K562 (cell line): ENCODE measurements at regions not wholly inside any gene's neighbourhood (a gene's known extent, or its start where the extent isn't known, plus 50 kb on each side); places are given as distances from the start of the nearest gene placed in this dataset.

ENCODE experiments used
- ATAC-seq: fragments of 200-7000 bp; cut with Tn5 transposase; 3 replicates; pipeline ENCODE4 v1.9.1; 2020; ENCODE audit warnings: moderate library complexity
- BruUV-seq: library from RNA; stranded (reverse); fragments of 400-500 nt; replicated peaks from 2 replicates; lab custom pipeline; 2021; lab: Mats Ljungman, UMichigan
- CTCF ChIA-PET: fragments of 300-600 bp; formaldehyde crosslinking; extraction: SDS; loops from one replicate; lab custom pipeline; 2021; ENCODE audit warnings: low intra/inter-chr PET ratio; lab: Yijun Ruan, JAX
- POLR2A ChIA-PET: fragments of 300-600, 350-650 bp; sonication (Branson Sonifier 250); formaldehyde crosslinking; extraction: SDS; loops from one replicate; lab custom pipeline; 2021; ENCODE audit warnings: antibody characterized with exemption, inconsistent platforms; lab: Yijun Ruan, JAX
- DNase-seq, 4 experiments: peaks; one replicate each; pipeline versions ENCODE4 v3.0.0 to v3.0.0-alpha.2; 2011 to 2018; ENCODE audit warnings: low spot score in 3 of 4, mixed read lengths in 3 of 4; ENCODE audit errors: extremely low read depth in 1 of 4
- FAIRE-seq: peaks from 2 replicates; lab custom pipeline; 2011; peaks lifted over from hg19 to GRCh38; lab: Jason Lieb, UNC
- H2AFZ ChIP-seq: 2 replicates; pipeline ENCODE4 v1.6.0; 2011; ENCODE audit warnings: low read depth, low read length, control low read depth, inconsistent platforms
- H3K27ac ChIP-seq: fragments of 200-600 bp; 3 replicates; pipeline ENCODE4 v1.8.0; 2011; ENCODE audit warnings: low read depth, mild to moderate bottlenecking, control low read depth, inconsistent platforms, low read length, moderate library complexity, mixed read lengths; ENCODE audit errors: extremely low read depth
- H3K27me3 ChIP-seq, 2 experiments: fragments of 300-600 bp in 1 of 2; 2 replicates in 1 of 2; 3 replicates in 1 of 2; pipeline versions ENCODE4 v1.6.0 to v1.8.0; 2011; ENCODE audit warnings: inconsistent platforms in 2 of 2, low read length in 2 of 2, mild to moderate bottlenecking in 1 of 2, mixed read lengths in 1 of 2, moderate library complexity in 1 of 2; ENCODE audit not compliant: control insufficient read depth in 2 of 2, insufficient read depth in 2 of 2
- H3K36me3 ChIP-seq: fragments of 300-600 bp; 3 replicates; pipeline ENCODE4 v1.8.0; 2011; ENCODE audit warnings: mild to moderate bottlenecking, low read length, inconsistent platforms; ENCODE audit not compliant: control insufficient read depth, insufficient read depth
- H3K4me1 ChIP-seq, 2 experiments: fragments of 200-600 bp in 1 of 2; replicated peaks in 1 of 2; 2 replicates in 1 of 2; 3 replicates in 1 of 2; pipeline versions ENCODE4 v1.5.1 to v1.8.0; 2011; ENCODE audit warnings: inconsistent platforms in 2 of 2, low read length in 2 of 2, mild to moderate bottlenecking in 1 of 2, mixed read lengths in 1 of 2, moderate library complexity in 1 of 2; ENCODE audit not compliant: control insufficient read depth in 2 of 2, insufficient read depth in 2 of 2
- H3K4me2 ChIP-seq: 2 replicates; pipeline ENCODE4 v1.6.1; 2011; ENCODE audit warnings: low read length, control low read depth, inconsistent platforms, mixed read lengths; ENCODE audit not compliant: insufficient read depth
- H3K4me3 ChIP-seq: fragments of 200-600 bp; sonication (generic), shearing (Covaris generic); 2 replicates; pipeline ENCODE4 v1.5.1; 2016; ENCODE audit warnings: control low read depth, inconsistent platforms
- H3K79me2 ChIP-seq: fragments of 200-600 bp; 3 replicates; pipeline ENCODE4 v1.8.0; 2011; ENCODE audit warnings: low read length, inconsistent platforms; ENCODE audit not compliant: control insufficient read depth, insufficient read depth
- H3K9ac ChIP-seq, 2 experiments: 2 replicates each; pipeline versions ENCODE4 v1.6.0 to v1.6.1; 2011; ENCODE audit warnings: low read depth in 2 of 2, low read length in 2 of 2, control low read depth in 1 of 2, inconsistent platforms in 1 of 2, mild to moderate bottlenecking in 1 of 2, mixed read lengths in 1 of 2; ENCODE audit not compliant: insufficient read depth in 1 of 2
- H3K9me1 ChIP-seq: one replicate; pipeline ENCODE4 v1.6.0; 2011; ENCODE audit warnings: inconsistent platforms, mild to moderate bottlenecking, low read length, moderate library complexity; ENCODE audit not compliant: control insufficient read depth, insufficient read depth
- H3K9me3 ChIP-seq: replicated peaks from 2 replicates; pipeline ENCODE4 v1.5.1; 2011; ENCODE audit warnings: low read depth, low read length, inconsistent platforms; ENCODE audit not compliant: control insufficient read depth, insufficient read depth
- H4K20me1 ChIP-seq: replicated peaks from 2 replicates; pipeline ENCODE4 v1.6.1; 2011; ENCODE audit warnings: low read length, inconsistent platforms, mixed read lengths; ENCODE audit not compliant: control insufficient read depth, insufficient read depth
- BDP1 ChIP-seq: IDR thresholded peaks from 3 replicates; pipeline ENCODE4 v1.6.1; 2011; ENCODE audit not compliant: insufficient read length, insufficient read depth
- CCAR2 ChIP-seq: fragments of 200-400 bp; formaldehyde crosslinking; IDR thresholded peaks from 2 replicates; pipeline ENCODE4 v1.6.1; 2017; ENCODE audit warnings: mild to moderate bottlenecking, low read depth, low read length
- CCNT2 ChIP-seq: IDR thresholded peaks from 2 replicates; pipeline ENCODE4 v1.6.1; 2011; ENCODE audit warnings: borderline replicate concordance, low read depth, mild to moderate bottlenecking, moderate library complexity, mixed read lengths, low read length; ENCODE audit not compliant: insufficient read length; ENCODE audit errors: extremely low read depth
- CHAMP1 ChIP-seq: fragments of 450-650 bp; IDR thresholded peaks from 2 replicates; pipeline ENCODE4 v1.6.1; 2016; ENCODE audit warnings: mild to moderate bottlenecking
- DEAF1 ChIP-seq: fragments of 450-650 bp; formaldehyde crosslinking; IDR thresholded peaks from 2 replicates; pipeline ENCODE4 v1.4.0; 2020; ENCODE audit warnings: mild to moderate bottlenecking, moderate library complexity
- DMBX1 ChIP-seq: fragments of 250-450 bp; sonication (Bioruptor Pico); IDR thresholded peaks from 2 replicates; pipeline ENCODE4 v1.8.0; 2022; ENCODE audit warnings: inconsistent platforms, mild to moderate bottlenecking, moderate library complexity, borderline replicate concordance
- DNMT1 ChIP-seq: fragments of 450-650 bp; IDR thresholded peaks from 2 replicates; pipeline ENCODE4 v1.6.1; 2016; ENCODE audit warnings: antibody characterized with exemption, mild to moderate bottlenecking
- ELF2 ChIP-seq: fragments of 250-450 bp; sonication (Bioruptor Pico); IDR thresholded peaks from 2 replicates; pipeline ENCODE4 v1.5.0; 2021; ENCODE audit warnings: mild to moderate bottlenecking
- FUS ChIP-seq: fragments of 200-400 bp; formaldehyde crosslinking; optimal IDR thresholded peaks from 2 replicates; pipeline ENCODE3; 2017; ENCODE audit warnings: low read depth, low read length
- L3MBTL2 ChIP-seq: fragments of 450-650 bp; IDR thresholded peaks from 2 replicates; pipeline ENCODE4 v1.6.1; 2016; ENCODE audit warnings: mild to moderate bottlenecking, moderate library complexity
- MAZ ChIP-seq, 2 experiments: fragments of 450-650 bp in 1 of 2; sonication (generic) in 1 of 2; formaldehyde crosslinking; IDR thresholded peaks in 1 of 2; conservative IDR thresholded peaks in 1 of 2; 2 replicates each; pipeline versions ENCODE4 v1.4.0 to v1.5.0; 2020; ENCODE audit warnings: mild to moderate bottlenecking in 1 of 2, missing genetic modification reagents in 1 of 2
- RBM17 ChIP-seq: fragments of 200-400 bp; formaldehyde crosslinking; IDR thresholded peaks from 2 replicates; pipeline ENCODE4 v1.6.1; 2017; ENCODE audit warnings: low read depth, mild to moderate bottlenecking, low read length, borderline replicate concordance
- RBM34 ChIP-seq: fragments of 200-400 bp; formaldehyde crosslinking; IDR thresholded peaks from 2 replicates; pipeline ENCODE4 v1.6.1; 2018; ENCODE audit warnings: low read length, borderline replicate concordance; ENCODE audit not compliant: insufficient read depth
- STAT5A ChIP-seq: IDR thresholded peaks from 2 replicates; pipeline ENCODE4 v1.6.1; 2012; ENCODE audit warnings: low read length, inconsistent platforms, borderline replicate concordance
- TCF7 ChIP-seq: sonication (generic); IDR thresholded peaks from 2 replicates; pipeline ENCODE4 v1.6.1; 2016; ENCODE audit warnings: antibody characterized with exemption, borderline replicate concordance
- TFAM ChIP-seq: fragments of 250-450 bp; sonication (Bioruptor Pico); conservative IDR thresholded peaks from 2 replicates; pipeline ENCODE4 v1.5.0; 2021; ENCODE audit warnings: mild to moderate bottlenecking, moderate library complexity
- ZNF175 ChIP-seq: fragments of 200-800 bp; sonication (Bioruptor generic); IDR thresholded peaks from 2 replicates; pipeline ENCODE4 v1.6.1; 2016; ENCODE audit warnings: low read depth, mild to moderate bottlenecking, missing genetic modification characterization, missing compliant biosample characterization
- ZNF449 ChIP-seq: fragments of 250-450 bp; sonication (Bioruptor Pico); IDR thresholded peaks from 2 replicates; pipeline ENCODE4 v1.8.0; 2022; ENCODE audit warnings: moderate library complexity, mild to moderate bottlenecking, inconsistent platforms
- WGBS: fragments of 100-300 bp; shearing (Covaris generic); methylation state at CpG from one replicate; pipeline ENCODE4 v1.1.6; 2016; ENCODE audit warnings: low coverage, mixed read lengths; ENCODE audit not compliant: insufficient coverage; ENCODE audit errors: missing lambda C conversion rate; 5-methylcytosine and 5-hydroxymethylcytosine counted together
- in situ Hi-C: fragments of 300-500 bp; cut with MboI; formaldehyde crosslinking; loops from 4 replicates; pipeline ENCODE4 v1.15.0; 2018; ENCODE audit warnings: inconsistent platforms, mixed read lengths
- intact Hi-C: fragments of 100-400 bp; cut with micrococcal nuclease; formaldehyde crosslinking; loops from 2 replicates; pipeline ENCODE4 v1.14.2; 2022

- intact Hi-C loops (no loop called here), in situ Hi-C loops (no loop called here)
- ATAC-seq (no peak), DNase-seq (no peak), FAIRE-seq (no peak)
- ChIA-PET POLR2A (no interaction called here), CTCF (no interaction called here)
- Histone ChIP-seq H3K4me3 (no peak overlapping the region), H3K9ac (no peak overlapping the region), H3K9me1 (no peaks in the 10 kb centered on the region), H3K4me2 (no peak overlapping the region), H3K79me2 (no peaks in the 10 kb centered on the region), H3K36me3 (no peaks in the 10 kb centered on the region), H3K27ac (no peak overlapping the region), H3K9me3 (no peaks in the 10 kb centered on the region), H3K4me1 (no peaks in the 10 kb centered on the region), H2AFZ (no peak overlapping the region), H4K20me1 (no peaks in the 10 kb centered on the region), H3K27me3 (no peaks in the 10 kb centered on the region)
- 0% methylated on average over 1 of the region's 1 CpG for WGBS
- no TSS peak for BruUV-seq
- TF ChIP-seq DNMT1: no peak
- no peak for TF ChIP-seq L3MBTL2
- no peak for TF ChIP-seq CHAMP1
- TF ChIP-seq DEAF1 (CRISPR knock-in tag): no peak
- TF ChIP-seq RBM17: no peak
- TF ChIP-seq ZNF175 (CRISPR knock-in tag): no peak
- TF ChIP-seq BDP1: no peak
- no peak for TF ChIP-seq RBM34
- no peak for TF ChIP-seq ZNF449 (CRISPR knock-in tag)
- no peak for TF ChIP-seq DMBX1 (CRISPR knock-in tag)
- TF ChIP-seq CCNT2: no peak
- no peak for TF ChIP-seq STAT5A
- TF ChIP-seq MAZ (CRISPR knock-in tag; conservative IDR thresholded peaks at IDR 0.05 in 1 of 2, IDR thresholded peaks at IDR 0.05 in 1 of 2): no peak
- TF ChIP-seq CCAR2: no peak
- TF ChIP-seq FUS: no peak
- TF ChIP-seq TFAM: no peak
- no peak for TF ChIP-seq ELF2 (CRISPR knock-in tag)
- TF ChIP-seq TCF7: no peak
These were observed 126.9 kb downstream of the KCNS3 start for GRCh38 chr2:18005411-18005810.
